GM21528 (cell line): ENCODE measurements at regions not wholly inside any gene's neighbourhood (a gene's known extent, or its start where the extent isn't known, plus 50 kb on each side); places are given as distances from the start of the nearest gene placed in this dataset.
"Not testable (repeated sequence)": the region's sequence is repeated elsewhere in the genome, so short reads cannot be mapped to it uniquely, and the experiment has no call there.

Source experiments
- ATAC-seq: cut with Tn5 transposase; IDR thresholded peaks from one replicate; pipeline ENCODE4 v1.9.1; 2021; ENCODE audit warnings: mild to moderate bottlenecking, moderate library complexity; ENCODE audit not compliant: unreplicated experiment, low FRiP score

DNA sequence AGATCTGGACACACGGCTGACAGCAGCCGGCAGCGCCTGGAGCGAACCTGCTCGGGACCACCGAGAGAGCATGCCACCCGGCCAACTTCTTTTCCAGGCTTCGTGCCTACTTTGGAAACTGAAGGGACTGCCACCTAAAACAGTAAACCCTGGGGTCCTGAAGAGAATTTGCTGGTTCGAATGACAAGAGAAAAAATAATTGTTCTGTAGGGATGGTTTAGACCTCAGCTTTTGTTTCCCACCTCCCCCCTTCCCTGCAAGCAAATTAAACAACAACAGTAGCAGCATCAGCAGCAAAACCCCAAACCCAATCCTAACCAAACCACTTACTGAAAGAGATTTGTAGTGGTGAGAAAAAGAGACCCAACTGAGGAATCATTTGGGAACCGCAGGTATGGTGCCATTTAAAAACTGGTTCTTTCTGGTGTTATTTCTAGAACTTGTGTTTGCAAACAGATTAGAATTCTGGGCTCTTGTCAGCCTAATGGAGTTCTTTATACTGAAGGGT lies 105.6 kb downstream of the LEPR start:
- ATAC-seq = no peak

DNA sequence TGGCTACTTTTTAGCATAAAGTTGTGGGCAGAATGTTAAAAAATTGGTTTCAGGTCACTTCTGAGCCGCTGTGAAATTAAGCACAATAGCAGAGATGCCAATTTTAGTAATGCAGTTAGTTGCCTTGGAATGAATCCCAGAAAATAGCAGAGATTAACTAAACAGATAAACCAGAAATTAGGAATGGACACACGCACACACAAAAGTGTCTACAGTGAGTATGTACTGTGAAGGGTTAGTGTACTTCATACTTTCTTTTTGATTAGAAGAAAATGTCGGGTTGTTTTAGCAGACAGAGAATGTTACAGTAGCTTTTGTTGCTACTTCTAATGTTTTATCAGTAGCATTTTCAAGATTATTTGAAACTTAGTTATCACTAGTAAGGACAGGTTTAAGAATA lies 106.7 kb downstream of the LEPR start:
- ATAC-seq = no peak

DNA sequence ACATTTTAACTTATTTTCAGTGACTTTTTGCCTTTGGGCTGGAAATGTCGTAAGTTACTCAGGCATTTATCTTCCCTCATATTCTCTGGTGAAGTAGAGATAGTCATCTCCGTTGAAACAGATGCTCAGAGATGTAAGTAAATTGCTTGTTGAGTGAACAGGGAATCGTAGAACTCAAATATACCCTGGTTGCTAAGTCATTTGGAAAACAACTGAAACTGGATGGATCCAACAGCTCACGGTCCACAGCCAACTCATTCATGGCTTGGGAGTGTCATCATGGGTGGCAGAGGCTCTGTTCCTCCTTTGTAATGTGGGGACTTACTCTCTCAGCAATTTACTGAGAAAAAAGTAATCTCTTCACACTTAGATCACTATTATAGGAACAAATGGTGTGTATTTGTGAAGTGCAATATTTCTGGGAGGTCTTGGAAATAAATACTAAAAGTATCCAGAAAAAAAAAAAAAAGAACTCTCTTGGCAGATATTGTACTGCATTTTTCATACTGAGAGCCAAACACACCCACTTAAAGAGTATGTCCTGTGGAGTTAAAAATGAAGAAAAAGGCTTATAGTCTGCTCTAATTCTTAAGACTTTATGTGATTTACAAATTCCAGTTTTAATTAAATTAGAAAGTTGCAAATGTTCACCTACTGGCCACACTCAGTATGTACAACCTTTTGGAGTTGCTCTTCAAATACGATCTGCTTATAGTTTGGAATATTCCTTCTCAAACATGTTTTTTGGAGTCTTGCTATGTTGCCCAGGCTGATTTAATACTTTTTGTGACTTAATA lies 107.4 kb downstream of the LEPR start:
- no peak for ATAC-seq

DNA sequence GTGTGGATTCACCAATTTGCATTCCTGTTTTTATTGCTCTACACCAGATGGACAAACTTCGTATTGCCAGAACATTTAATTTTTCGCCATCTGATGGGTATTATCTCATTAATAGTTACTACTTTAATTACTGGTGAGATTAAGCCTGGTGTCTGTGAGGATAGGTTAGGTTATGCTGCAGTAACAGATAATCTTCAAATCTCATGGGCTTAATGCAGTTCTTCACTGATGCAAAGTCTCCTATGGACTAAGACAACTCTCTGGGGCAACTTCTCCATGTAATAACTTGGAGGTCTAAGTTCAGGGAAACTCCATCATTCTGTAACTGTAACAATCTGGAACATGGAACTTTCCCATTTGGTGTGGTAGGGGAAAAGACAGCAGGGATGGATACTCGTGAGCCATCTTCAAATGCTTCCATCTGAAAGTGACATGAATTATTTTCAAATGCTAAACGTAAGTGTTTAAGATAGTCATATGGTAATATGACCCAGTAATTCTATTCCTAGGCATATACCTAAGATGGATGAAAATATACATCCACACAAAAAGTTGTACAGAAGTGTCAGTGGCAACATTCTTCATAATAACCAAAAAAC lies 111.6 kb downstream of the LEPR start:
- ATAC-seq = no peak

DNA sequence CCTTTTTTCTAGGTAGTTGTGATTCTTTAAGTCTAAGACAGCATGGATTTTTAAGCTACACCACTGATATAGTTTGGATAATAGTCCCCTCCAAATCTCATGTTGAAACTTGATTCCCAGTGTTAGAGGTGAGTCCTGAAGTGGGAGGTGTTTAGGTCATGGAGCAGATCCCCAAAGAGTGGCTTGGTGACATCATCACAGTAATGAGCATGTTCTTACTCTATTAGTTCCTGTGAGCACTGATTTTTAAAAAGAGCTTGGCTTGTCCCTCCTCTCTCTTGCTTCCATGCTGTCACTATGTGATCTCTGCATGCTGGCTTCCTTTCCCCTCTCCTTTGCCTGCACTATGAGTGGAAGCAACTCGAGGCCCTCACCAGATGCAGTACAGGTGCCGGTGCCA lies 115.5 kb downstream of the LEPR start:
- ATAC-seq = no peak

DNA sequence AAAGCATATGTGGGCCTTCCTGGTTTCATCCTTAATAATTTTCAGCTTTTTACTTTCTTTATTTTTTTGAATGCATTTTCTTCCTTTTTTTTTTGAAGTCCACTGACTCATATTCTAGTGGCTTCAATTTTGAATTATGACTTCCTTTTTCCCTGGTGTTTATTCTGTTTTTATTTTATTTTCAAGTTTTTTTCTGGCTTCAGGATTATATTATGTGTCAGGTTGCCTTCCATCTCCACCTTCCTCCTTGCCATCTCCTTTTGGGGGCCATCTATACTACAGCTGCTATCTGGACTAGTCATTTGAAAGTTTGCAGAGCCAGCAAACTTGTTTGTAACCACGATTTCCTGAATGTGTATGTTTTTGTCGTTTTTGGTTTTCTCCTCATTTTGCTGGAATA lies 117.6 kb downstream of the LEPR start:
- no peak for ATAC-seq

DNA sequence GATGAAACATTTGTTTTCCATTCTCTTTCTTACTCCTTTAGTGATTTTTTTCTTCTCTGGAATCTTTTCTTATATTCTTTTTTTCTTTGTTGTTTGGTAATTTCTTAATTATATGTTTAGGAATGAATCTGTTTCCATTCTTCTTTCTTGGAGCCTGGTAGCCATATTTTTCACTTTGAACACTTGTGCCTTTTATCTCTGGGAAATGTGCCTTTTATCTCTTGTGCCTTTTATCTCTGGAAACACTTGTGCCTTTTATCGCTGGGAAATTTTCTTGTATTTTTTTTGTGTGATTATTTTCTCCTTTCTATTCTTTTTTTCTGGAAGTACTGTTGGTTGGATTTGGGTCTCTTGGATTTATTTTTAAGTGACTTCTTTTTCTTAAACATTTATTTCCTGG lies 118.2 kb downstream of the LEPR start:
- ATAC-seq = no peak

DNA sequence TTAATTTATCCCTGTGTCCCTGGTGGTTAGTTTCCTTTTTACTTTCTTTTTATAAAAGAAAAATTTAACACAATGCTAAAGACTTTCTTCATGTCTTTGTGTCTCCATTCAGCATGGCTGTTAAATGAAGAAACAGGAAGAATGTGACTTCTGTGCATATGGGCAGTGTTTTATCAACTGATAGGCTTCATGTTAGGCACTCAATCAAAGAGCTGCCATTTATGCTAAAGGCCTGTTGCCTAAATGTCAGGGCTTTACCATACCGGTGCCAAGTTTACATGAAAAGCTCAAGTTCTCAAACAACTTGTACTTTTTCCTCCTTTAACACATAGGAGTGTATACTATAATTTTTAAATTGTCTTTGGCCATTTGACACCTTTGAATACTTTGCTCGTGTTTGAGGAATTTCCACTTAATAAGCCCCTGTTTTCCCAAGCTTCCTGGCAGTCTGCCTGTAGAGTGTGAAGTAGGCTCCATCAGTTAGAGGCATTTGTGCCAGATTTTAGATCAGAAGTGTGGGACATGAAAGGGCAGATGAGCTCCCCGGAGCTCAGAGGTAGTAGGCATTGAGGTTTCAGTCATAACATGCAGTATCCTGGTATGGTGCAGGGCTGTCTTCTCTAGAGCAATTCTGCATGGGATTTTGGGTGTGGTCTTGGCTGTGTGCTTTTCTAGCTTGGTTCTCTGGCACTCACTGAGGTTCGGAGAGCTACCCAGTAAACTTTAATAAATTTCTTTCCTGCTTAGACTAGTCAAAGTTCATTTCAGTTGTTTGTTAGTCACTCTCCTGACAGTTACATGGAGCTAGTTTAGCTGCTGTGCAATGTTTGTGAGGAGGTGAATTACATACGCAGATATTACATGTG lies 119.0 kb downstream of the LEPR start:
- no peak for ATAC-seq

DNA sequence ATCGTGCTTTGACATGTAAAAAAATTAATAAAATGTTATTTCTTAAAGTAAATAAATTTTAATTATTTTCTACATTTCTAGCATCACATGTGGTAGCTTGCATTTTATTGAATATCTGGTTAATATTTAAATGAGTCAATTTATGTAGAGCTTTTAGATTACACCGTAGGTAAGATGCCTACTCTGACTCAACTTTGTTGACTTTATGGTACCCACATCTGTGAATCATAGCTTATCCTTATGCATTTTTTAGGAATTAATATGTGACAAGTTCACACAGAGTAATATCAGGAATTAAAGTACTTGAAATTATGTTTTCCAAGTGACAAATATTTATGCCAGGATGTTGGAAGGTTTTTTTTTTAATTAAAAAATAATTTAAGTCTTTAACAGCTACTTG lies 120.7 kb downstream of the LEPR start:
- ATAC-seq = no peak

DNA sequence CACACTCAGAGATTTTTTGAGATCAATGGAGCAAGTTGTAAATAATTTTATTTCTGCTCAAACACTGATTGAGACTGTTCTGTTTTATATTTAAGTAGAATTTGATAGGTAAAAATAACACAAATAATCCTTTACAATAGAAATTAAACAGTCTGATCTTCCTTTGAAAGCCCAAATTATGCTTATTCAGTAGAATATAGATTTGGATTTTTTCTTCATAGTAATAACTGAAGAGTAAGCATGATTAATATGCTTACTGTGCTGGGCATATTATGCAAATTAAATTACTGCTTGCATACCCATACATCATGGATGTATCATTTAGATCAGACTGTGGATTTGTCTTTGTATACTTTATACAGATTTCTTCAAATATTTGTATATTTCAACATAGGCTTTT lies 121.4 kb downstream of the LEPR start:
- ATAC-seq = no peak

DNA sequence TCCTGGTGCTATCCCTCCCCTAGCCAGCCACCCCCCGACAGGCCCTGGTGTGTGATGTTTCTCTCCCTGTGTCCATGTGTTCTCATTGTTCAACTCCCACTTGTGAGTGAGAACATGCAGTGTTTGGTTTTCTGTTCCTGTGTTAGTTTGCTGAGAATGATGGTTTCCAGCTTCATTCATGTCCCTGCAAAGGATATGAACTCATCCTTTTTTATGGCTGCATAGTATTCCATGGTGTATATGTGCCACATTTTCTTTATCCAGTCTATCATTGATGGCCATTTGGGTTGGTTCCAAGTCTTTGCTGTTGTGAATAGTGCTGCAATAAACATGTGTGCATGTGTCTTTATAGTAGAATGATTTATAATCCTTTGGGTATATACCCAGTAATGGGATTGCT lies 122.1 kb downstream of the LEPR start:
- not testable (repeated sequence) for ATAC-seq

DNA sequence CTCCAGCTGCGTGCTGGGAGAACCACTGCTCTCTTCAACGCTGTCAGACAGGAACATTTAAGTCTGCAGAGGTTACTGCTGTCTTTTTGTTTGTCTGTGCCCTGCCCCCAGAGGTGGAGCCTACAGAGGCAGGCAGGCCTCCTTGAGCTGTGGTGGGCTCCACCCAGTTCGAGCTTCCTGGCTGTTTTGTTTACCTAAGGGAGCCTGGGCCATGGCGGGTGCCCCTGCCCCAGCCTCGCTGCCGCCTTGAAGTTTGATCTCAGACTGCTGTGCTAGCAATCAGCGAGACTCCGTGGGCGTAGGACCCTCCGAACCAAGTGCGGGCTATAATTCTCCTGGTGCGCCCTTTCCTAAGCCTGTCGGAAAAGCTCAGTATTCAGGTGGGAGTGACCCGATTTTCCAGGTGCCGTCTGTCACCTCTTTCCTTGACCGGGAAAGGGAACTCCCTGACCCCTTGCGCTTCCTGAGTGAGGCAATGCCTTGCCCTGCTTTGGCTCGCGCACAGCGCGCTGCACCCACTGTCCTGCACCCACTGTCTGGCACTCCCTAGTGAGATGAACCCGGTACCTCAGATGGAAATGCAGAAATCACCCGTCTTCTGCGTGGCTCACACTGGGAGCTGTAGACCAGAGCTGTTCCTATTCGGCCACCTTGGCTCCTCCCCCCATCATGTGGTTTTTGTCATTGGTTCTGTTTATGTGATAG lies 130.0 kb downstream of the LEPR start:
- not testable (repeated sequence) for ATAC-seq

DNA sequence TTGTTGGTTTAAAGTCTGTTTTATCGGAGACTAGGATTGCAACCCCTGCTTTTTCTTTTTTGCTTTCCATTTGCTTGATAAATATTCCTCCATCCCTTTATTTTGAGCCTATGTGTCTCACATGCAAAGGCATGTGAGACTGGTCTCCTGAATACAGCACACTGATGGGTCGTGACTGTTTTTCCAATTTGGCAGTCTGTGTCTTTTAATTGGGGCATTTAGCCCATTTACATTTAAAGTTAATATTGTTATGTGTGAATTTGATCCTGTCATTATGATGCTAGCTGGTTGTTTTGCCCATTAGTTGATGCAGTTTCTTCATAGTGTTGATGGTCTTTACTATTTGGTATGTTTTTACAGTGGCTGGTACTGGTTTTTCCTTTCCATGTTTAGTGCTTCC lies 132.0 kb downstream of the LEPR start:
- ATAC-seq = not testable (repeated sequence)

DNA sequence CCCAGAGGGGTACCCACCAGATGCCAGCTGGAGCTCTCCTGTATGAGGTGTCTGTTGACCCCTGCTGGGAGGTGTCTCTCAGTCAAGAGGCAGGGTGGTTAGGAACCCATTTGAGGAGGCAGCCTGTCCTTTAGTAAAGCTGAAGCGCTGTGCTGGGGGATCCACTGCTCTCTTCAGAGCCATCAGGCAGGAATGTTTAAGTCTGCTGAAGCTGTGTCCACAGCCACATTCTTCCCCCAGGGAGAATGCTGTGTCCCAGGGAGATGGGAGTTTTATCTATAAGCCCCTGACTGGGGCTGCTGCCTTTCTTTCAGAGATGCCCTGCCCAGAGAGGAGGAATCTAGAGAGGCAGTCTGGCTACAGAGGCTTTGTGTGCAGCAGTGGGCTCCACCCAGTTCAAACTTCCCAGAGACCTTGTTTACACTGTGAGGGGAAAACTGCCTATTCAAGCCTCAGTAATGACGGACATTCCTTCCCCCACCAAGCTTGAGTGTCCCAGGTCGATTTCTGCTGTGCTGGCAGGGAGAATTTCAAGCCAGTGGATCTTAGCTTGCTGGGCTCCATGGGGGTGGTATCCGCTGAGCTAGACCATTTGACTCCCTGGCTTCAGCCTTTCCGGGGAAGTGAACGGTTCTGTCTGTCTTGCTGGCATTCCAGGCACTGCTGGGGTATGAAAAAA lies 133.8 kb downstream of the LEPR start:
- ATAC-seq = not testable (repeated sequence)

DNA sequence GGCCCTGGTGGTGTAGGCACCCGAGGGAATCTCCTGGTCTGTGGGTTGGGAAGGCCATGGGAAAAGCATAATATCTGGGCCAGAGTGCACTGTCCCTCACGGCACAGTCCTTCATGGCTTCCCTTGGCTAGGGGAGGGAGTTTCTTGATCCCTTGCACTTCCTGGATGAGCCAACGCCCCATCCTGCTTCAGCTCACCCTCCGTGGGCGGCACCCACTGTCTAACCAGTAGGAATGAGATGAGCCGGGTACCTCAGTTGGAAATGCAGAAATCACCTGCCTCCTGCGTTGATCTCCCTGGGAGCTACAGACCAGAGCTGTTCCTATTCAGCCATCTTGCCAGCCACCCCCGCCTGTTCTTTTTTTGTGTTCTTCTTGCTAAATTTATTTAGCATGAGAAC lies 134.4 kb downstream of the LEPR start:
- ATAC-seq = no peak

DNA sequence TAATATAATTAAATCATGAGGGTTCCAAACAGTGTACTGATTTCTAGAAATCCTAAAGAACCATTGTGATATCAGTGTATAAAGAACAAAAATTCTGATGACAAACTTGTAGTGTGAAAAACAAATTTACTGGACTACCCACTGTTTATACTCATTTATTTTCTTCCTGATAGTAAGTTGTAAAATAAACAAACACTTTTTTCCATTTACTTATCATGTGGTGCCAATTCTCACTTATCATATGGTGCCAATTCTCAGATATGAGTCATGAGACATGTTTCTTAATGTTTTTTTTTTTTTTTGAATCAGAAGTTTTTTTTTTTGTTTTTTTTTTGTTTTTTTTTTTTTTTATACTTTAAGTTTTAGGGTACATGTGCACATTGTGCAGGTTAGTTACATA lies 137.7 kb downstream of the LEPR start:
- no peak for ATAC-seq

DNA sequence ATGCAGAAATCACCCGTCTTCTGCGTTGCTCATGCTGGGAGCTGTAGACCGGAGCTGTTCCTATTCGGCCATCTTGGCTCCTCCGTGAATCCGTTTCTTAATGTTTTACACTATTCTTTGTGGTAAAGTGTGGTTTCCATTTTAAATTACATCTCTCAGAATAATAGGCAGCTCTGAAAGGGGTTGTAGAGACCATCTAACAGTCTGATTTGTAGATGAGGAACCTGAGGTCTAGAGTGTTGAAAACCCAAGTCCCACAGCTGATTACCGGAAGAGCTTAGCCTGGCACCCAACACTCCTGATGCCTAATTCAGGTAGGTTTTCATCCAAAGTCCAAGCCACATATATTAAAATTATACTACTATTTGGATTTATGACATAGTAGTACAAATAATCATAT lies 144.0 kb downstream of the LEPR start:
- no peak for ATAC-seq

DNA sequence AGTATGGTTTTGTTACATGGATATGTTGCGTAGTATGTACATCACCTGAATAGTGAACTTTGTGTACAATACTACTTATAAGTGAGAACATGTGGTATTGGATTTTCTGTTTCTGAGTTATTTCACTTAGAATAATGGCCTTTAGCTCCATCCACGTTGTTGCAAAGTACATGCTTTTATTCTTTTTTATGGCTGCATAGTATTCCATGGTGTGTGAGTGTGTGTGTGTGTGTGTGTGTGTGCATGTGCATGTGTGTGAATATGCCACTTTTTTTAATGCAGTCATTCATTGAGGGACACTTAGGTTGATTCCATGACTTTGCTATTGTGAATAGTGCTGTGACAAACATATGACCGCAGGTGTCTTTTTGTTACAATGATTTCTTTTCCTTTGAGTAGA lies 147.8 kb downstream of the LEPR start:
- ATAC-seq = no peak

DNA sequence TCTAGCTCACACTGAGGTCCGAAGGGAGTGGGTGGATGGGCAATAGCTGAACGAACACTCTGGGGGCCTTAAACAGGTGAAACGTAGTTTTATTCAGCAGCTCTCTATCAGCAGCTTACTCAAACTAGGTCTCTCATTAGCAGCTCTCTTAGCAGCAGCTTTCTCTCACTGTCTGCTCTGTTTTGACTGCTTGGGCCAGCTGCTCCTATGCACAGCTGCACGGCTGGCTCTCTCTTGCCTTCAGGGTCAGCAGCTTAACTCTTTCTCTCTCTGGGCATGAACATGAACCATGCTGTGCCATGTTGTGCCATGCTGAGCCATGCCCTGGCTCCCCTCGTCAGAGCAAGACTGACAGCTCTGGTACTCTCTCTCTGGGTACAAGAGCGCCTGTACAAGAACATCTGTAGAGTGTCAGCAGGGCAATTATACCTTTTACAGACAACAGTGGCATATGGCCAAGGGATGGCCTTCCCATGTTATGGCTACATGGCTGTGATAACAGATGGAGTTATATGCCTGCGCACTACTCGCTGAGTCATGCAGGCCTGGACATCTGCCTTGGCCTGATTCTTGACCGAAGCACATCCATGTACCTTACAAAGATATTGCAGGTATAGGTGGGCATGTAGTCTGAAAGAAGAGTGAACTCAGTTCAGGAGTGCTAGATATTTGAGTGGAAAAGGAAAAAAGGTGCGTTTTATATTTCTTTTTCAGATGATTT lies 152.4 kb downstream of the LEPR start:
- ATAC-seq = no peak
